Subcutaneous abdominal adipose tissue (tissue), 5 donors: ENCODE measurements at regions not wholly inside any gene's neighbourhood (a gene's known extent, or its start where the extent isn't known, plus 50 kb on each side); places are given as distances from the start of the nearest gene placed in this dataset.

ENCODE experiments used
- H3K27ac ChIP-seq: one replicate; pipeline ENCODE4 v1.7.0; 2013; ENCODE audit warnings: low read depth, mild to moderate bottlenecking, inconsistent platforms, low read length, moderate library complexity
- H3K27me3 ChIP-seq, 5 donors: one replicate each; pipeline ENCODE4 v1.7.0; 2013; ENCODE audit warnings: low read length in 5 of 5, inconsistent platforms in 1 of 5; ENCODE audit not compliant: control insufficient read depth in 5 of 5, insufficient read depth in 4 of 5
- H3K36me3 ChIP-seq, 5 donors: one replicate each; pipeline ENCODE4 v1.7.0; 2013; ENCODE audit warnings: low read length in 5 of 5; ENCODE audit not compliant: control insufficient read depth in 5 of 5, insufficient read depth in 5 of 5
- H3K4me1 ChIP-seq, 5 donors: one replicate each; pipeline ENCODE4 v1.7.0; 2013; ENCODE audit warnings: low read length in 5 of 5, mild to moderate bottlenecking in 3 of 5, moderate library complexity in 1 of 5; ENCODE audit not compliant: control insufficient read depth in 5 of 5, insufficient read depth in 5 of 5
- H3K4me3 ChIP-seq, 5 donors: one replicate each; pipeline ENCODE4 v1.7.0; 2013; ENCODE audit warnings: low read length in 5 of 5, low read depth in 1 of 5
- H3K9ac ChIP-seq, 5 donors: one replicate each; pipeline ENCODE4 v1.7.0; 2013; ENCODE audit warnings: low read length in 5 of 5, mild to moderate bottlenecking in 4 of 5, moderate library complexity in 3 of 5
- H3K9me3 ChIP-seq, 5 donors: one replicate each; pipeline ENCODE4 v1.7.0; 2013; ENCODE audit warnings: low read length in 5 of 5; ENCODE audit not compliant: control insufficient read depth in 5 of 5
- donor health status: healthy.
- donor health status: healthy.
- donor health status: healthy.
- donor health status: healthy.
- donor health status: healthy.

GRCh38 chr10:129328546-129328945 is 138.5 kb upstream of the MGMT start:
- no peaks in the 10 kb centered on the region for H3K9me3 ChIP-seq
- H3K27me3 ChIP-seq = peaks cover 0 to 3% (median 0%) of the 10 kb centered on the region in 5 donors
- no peak overlapping the region for H3K4me3 ChIP-seq
- H3K4me1 ChIP-seq = peaks cover 0 to 7% (median 0%) of the 10 kb centered on the region in 5 donors
- no peak overlapping the region for H3K27ac ChIP-seq
- no peak overlapping the region for H3K9ac ChIP-seq
- H3K36me3 ChIP-seq = no peaks in the 10 kb centered on the region

DNA sequence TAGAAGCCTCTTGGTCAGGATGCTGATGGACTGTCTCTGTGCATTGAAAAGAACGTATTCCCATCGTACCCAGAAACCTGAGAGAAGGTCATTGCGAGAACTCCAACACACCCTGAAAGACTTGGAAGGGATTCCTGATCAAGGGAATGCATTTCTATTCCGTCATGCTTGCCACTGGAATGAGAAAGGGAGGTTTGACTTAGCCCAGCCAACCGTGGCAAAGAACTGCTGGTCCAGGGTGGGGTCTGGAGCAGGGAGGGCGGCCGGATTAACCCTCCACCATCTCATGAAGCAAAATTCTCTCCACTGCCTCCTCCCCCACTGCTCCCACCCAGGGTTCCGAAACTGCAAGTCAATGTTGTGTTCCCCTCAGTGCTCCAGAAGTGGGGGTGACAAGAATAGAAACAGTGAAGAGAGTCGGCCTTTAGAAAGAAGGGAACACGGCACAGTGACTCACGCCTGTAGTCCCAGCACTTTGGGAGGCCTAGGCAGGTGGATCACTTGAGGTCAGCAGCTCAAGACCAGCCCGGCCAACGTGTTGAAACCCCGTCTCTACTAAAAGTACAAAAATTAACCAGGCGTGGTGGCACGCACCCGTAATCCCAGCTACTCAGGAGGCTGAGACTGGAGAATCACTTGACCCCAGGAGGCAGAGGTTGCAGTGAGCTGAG is 137.5 kb upstream of the MGMT start:
- H3K9ac ChIP-seq = no peak overlapping the region
- peaks cover 0 to 7% (median 0%) of the 10 kb centered on the region in 5 donors for H3K4me1 ChIP-seq
- no peak overlapping the region for H3K4me3 ChIP-seq
- H3K27ac ChIP-seq = no peak overlapping the region
- no peaks in the 10 kb centered on the region for H3K9me3 ChIP-seq
- peaks cover 0 to 3% (median 0%) of the 10 kb centered on the region in 5 donors for H3K27me3 ChIP-seq
- H3K36me3 ChIP-seq = no peaks in the 10 kb centered on the region

DNA sequence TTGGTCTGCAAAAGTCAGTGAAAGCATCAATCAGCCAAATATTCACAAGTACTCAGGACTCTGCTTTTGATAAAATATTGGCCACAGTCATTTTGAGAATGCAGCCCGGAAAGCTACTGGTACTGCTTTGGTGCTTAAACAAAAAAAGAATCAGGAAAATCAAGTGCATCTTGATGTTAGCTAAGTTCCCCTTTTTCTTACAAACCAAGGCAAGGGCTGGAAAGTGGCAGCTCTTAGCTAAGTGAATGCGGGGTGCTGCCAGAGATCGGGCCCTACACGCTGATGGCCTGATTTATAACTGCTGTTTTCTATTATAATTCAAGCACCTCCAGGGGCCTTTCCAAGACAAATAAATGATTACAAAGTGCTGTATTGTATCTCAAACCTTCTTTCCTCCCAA is 136.8 kb upstream of the MGMT start:
- peaks cover 0 to 7% (median 0%) of the 10 kb centered on the region in 5 donors for H3K4me1 ChIP-seq

DNA sequence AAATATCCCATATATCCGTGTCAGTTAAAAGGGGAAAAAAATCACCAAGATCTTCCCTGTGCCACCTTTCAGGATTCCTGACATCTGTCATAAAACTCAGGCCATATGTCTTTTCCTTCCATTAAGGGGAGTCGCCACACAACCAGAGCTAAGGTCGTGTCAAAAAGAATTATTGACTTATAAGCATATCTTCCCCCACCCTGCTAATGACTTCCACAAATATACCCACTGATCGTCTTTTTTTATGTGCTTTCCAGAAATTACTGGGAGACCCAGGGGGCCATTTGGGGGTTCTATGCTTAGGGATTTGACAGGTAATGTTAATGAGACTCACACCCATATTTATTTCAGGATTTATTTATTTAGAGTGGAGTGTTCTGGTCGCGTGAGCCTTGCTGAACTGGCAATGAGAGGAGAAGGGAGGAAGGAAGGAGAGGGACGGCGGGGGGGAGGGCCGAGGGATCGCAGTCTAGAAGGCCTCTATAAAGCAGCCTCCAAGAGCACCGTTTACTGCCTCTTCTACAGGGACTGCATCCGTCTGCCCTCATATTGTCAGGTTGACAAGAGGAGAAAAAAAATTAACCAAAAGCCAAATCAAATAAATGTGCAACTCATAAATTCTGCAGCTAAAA is 135.7 kb upstream of the MGMT start:
- peaks cover 0 to 2% (median 0%) of the 10 kb centered on the region in 5 donors for H3K27me3 ChIP-seq
- no peak overlapping the region for H3K27ac ChIP-seq

More for the DNA sequence above, 136.8 kb upstream of the MGMT start:
- Histone ChIP-seq H3K9ac (no peak overlapping the region), H3K27me3 (peaks cover 0 to 2% (median 0%) of the 10 kb centered on the region in 5 donors), H3K27ac (no peak overlapping the region), H3K4me3 (no peak overlapping the region), H3K9me3 (no peaks in the 10 kb centered on the region), H3K36me3 (no peaks in the 10 kb centered on the region)

DNA sequence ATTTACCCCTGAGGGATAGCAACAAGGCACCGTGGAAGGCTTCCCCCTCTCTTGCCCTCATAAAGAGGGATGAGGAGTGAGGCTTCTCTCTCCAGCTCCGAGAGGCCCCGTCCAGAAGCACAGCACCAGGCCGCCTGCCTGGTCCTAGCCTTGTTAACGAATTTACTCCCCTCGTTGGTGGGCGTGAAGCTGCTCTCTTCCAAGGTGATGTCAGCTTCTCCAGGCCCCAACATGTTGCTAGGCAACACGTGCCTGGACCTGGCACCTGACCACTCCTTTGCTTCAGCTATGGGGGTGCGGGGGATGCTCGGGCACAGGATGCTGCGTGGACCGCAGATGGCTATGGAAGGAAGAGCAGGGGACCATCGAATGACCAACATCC is 135.2 kb upstream of the MGMT start:
- no peaks in the 10 kb centered on the region for H3K36me3 ChIP-seq
- H3K27ac ChIP-seq = no peak overlapping the region
- H3K9ac ChIP-seq = no peak overlapping the region
- peaks cover 0 to 2% (median 0%) of the 10 kb centered on the region in 5 donors for H3K27me3 ChIP-seq
- H3K4me3 ChIP-seq = no peak overlapping the region
- H3K9me3 ChIP-seq = no peaks in the 10 kb centered on the region
- H3K4me1 ChIP-seq = peaks cover 0 to 7% (median 0%) of the 10 kb centered on the region in 5 donors

More for the DNA sequence above, 135.7 kb upstream of the MGMT start:
- Histone ChIP-seq H3K4me1 (peaks cover 0 to 7% (median 0%) of the 10 kb centered on the region in 5 donors), H3K36me3 (no peaks in the 10 kb centered on the region), H3K9ac (no peak overlapping the region), H3K9me3 (no peaks in the 10 kb centered on the region), H3K4me3 (no peak overlapping the region)

DNA sequence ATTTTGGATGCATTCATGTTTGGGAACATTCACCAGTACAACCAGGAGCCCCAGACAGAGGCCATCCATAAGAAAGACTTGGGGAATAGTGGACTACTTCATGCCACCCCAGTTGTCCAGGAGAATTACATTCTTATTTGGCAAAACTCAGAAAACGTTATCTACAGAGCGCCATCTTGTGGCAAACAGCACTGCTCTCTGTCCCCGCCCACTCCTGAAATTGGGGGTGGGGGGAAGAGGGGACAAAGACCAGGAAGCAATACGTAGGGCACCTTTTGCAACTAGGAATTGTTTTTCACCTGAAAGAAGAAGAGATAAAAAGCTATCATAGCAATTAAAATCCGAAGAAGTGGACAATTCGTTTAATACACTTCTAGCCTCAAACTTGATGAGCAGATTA is 134.6 kb upstream of the MGMT start:
- H3K36me3 ChIP-seq = no peaks in the 10 kb centered on the region
- peaks cover 0 to 2% (median 0%) of the 10 kb centered on the region in 5 donors for H3K27me3 ChIP-seq
- no peaks in the 10 kb centered on the region for H3K9me3 ChIP-seq
- no peak overlapping the region for H3K27ac ChIP-seq
- no peak overlapping the region for H3K4me3 ChIP-seq
- peaks cover 0 to 14% (median 2%) of the 10 kb centered on the region in 5 donors for H3K4me1 ChIP-seq
- H3K9ac ChIP-seq = no peak overlapping the region

GRCh38 chr10:129333706-129334105 is 133.3 kb upstream of the MGMT start:
- Histone ChIP-seq H3K36me3 (no peaks in the 10 kb centered on the region), H3K27me3 (peaks cover 0 to 2% (median 0%) of the 10 kb centered on the region in 5 donors), H3K4me3 (no peak overlapping the region), H3K9me3 (no peaks in the 10 kb centered on the region), H3K27ac (no peak overlapping the region), H3K4me1 (peaks cover 0 to 16% (median 3%) of the 10 kb centered on the region in 5 donors), H3K9ac (no peak overlapping the region)

DNA sequence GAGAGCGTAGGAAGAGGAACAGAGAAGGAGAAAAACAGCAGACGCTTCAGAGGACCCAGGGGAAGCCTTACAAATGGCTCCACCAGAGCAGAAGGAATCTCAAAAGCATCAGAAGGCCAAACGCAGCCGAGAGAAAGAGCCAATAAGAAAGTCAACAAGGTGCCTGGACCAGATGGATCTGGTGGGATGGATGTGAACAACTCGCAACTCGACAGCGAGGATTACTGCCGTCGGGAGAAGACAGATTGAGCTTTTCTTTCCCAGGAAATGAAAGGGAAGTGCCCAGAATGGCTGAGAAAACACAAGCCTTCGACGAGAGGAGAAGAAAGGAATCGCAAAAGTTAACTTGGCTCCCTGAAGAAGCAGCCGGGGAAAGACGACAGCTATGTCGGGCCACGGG is 132.8 kb upstream of the MGMT start:
- Histone ChIP-seq H3K4me3 (no peak overlapping the region), H3K9ac (no peak overlapping the region), H3K9me3 (no peaks in the 10 kb centered on the region), H3K27me3 (peaks cover 0 to 2% (median 0%) of the 10 kb centered on the region in 5 donors), H3K27ac (no peak overlapping the region), H3K4me1 (peaks cover 0 to 16% (median 3%) of the 10 kb centered on the region in 5 donors), H3K36me3 (no peaks in the 10 kb centered on the region)

- no peaks in the 10 kb centered on the region for H3K36me3 ChIP-seq
- no peak overlapping the region for H3K9ac ChIP-seq
- peaks cover 0 to 16% (median 3%) of the 10 kb centered on the region in 5 donors for H3K4me1 ChIP-seq
- no peak overlapping the region for H3K27ac ChIP-seq
- no peak overlapping the region for H3K4me3 ChIP-seq
- H3K9me3 ChIP-seq = no peaks in the 10 kb centered on the region
- no peaks in the 10 kb centered on the region for H3K27me3 ChIP-seq
These were observed 131.6 kb upstream of the MGMT start for GRCh38 chr10:129335396-129335795.

DNA sequence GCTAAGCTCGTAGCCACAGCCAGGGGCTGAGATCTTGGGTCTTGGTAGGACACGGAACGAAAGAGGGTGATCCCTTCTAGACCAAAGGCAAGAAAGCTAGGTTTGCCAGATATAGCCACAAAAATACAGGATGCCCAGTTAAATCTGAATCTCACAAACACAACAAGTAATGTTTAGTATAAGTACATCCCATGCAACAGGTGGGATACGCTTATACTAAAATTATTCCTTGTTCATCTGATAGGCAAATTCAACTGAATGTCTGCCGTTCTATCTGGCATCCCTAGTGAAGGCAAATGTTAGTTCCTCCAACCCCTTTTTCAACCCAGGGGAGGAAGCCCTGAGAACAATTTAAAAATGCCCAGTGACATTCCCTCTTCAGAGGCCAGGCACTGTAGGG is 131.1 kb upstream of the MGMT start:
- Histone ChIP-seq H3K9ac (no peak overlapping the region), H3K9me3 (no peaks in the 10 kb centered on the region), H3K27ac (no peak overlapping the region), H3K27me3 (no peaks in the 10 kb centered on the region), H3K4me3 (no peak overlapping the region), H3K36me3 (no peaks in the 10 kb centered on the region), H3K4me1 (peaks cover 0 to 16% (median 3%) of the 10 kb centered on the region in 5 donors)
